SK-N-MC (cell line): ENCODE measurements at regions not wholly inside any gene's neighbourhood (a gene's known extent, or its start where the extent isn't known, plus 50 kb on each side); places are given as distances from the start of the nearest gene placed in this dataset.
A peak's percentile ranks its signal among the peaks of the same experiment; 100 is the strongest.

ENCODE experiments used
- DNase-seq: peaks from one replicate; pipeline ENCODE4 v3.0.0-alpha.2; 2011; ENCODE audit warnings: low read depth, low spot score
- H3K27ac ChIP-seq: fragments of 200-600 bp; sonication (generic); 2 replicates; pipeline ENCODE4 v1.5.1; 2016; ENCODE audit warnings: mixed run types
- H3K36me3 ChIP-seq: fragments of 200-600 bp; sonication (generic); 2 replicates; pipeline ENCODE4 v1.6.1; 2017; ENCODE audit warnings: antibody characterized with exemption, low read length, mixed read lengths; ENCODE audit not compliant: insufficient read depth
- H3K4me3 ChIP-seq: fragments of 200-600 bp; sonication (generic); 2 replicates; pipeline ENCODE4 v1.5.1; 2016
- H3K9ac ChIP-seq: fragments of 200-600 bp; sonication (generic); 2 replicates; pipeline ENCODE4 v1.8.0; 2017; ENCODE audit warnings: mixed run types, mixed read lengths; ENCODE audit not compliant: insufficient read length
- H3K9me3 ChIP-seq: fragments of 200-600 bp; sonication (generic); 2 replicates; pipeline ENCODE4 v1.6.1; 2017; ENCODE audit warnings: low read depth, mild to moderate bottlenecking, antibody characterized with exemption, low read length, moderate library complexity, mixed read lengths
- EZH2 ChIP-seq: fragments of 200-600 bp; sonication (generic); IDR thresholded peaks from one replicate; pipeline ENCODE4 v1.6.1; 2017; ENCODE audit warnings: antibody characterized with exemption
- FOXP2 ChIP-seq: optimal IDR thresholded peaks from 2 replicates; pipeline ENCODE3; 2011; ENCODE audit warnings: mild to moderate bottlenecking, moderate library complexity; ENCODE audit not compliant: insufficient read depth; ENCODE audit errors: extremely low read length, control extremely low read depth
- POLR2AphosphoS5 ChIP-seq: IDR thresholded peaks from 2 replicates; pipeline ENCODE4 v1.6.1; 2012; ENCODE audit warnings: mild to moderate bottlenecking, low read depth, low read length, borderline replicate concordance

GRCh38 chr2:145029081-145029480 lies 509.2 kb upstream of the ZEB2 start:
- H3K36me3 ChIP-seq: no peaks in the 10 kb centered on the region
- no peak overlapping the region for H3K4me3 ChIP-seq
- no peak for DNase-seq
- TF ChIP-seq FOXP2: no peak
- no peak for TF ChIP-seq POLR2AphosphoS5
- no peak for TF ChIP-seq EZH2
- H3K9me3 ChIP-seq: no peaks in the 10 kb centered on the region
- no peak overlapping the region for H3K27ac ChIP-seq
- no peak overlapping the region for H3K9ac ChIP-seq

- H3K9ac ChIP-seq: peak overlapping the region; percentile 35
- H3K4me3 ChIP-seq: no peak overlapping the region
- H3K9me3 ChIP-seq: no peaks in the 10 kb centered on the region
- no peaks in the 10 kb centered on the region for H3K36me3 ChIP-seq
- H3K27ac ChIP-seq: no peak overlapping the region
- TF ChIP-seq FOXP2 (no peak), EZH2 (no peak), POLR2AphosphoS5 (no peak)
- DNase-seq: no peak
These were observed 508.4 kb upstream of the ZEB2 start for GRCh38 chr2:145028101-145028920.

- no peak overlapping the region for H3K9ac ChIP-seq
- no peak for DNase-seq
- no peak overlapping the region for H3K4me3 ChIP-seq
- H3K36me3 ChIP-seq: no peaks in the 10 kb centered on the region
- no peaks in the 10 kb centered on the region for H3K9me3 ChIP-seq
- 0 out of 2 replicates have a peak overlapping the region, but pooled peaks have one; percentile 10 for H3K27ac ChIP-seq
- TF ChIP-seq EZH2 (no peak), FOXP2 (no peak), POLR2AphosphoS5 (no peak)
These were observed 506.8 kb upstream of the ZEB2 start for GRCh38 chr2:145026456-145027455.

GRCh38 chr2:145025382-145025781 lies 505.5 kb upstream of the ZEB2 start:
- Histone ChIP-seq H3K36me3 (no peaks in the 10 kb centered on the region), H3K9ac (no peak overlapping the region), H3K9me3 (no peaks in the 10 kb centered on the region), H3K27ac (no peak overlapping the region), H3K4me3 (no peak overlapping the region)
- no peak for TF ChIP-seq POLR2AphosphoS5
- no peak for TF ChIP-seq FOXP2
- TF ChIP-seq EZH2: no peak
- DNase-seq: no peak

- no peak overlapping the region for H3K4me3 ChIP-seq
- H3K9ac ChIP-seq: no peak overlapping the region
- TF ChIP-seq POLR2AphosphoS5 (no peak), FOXP2 (no peak), EZH2 (no peak)
- H3K27ac ChIP-seq: no peak overlapping the region
- H3K36me3 ChIP-seq: no peaks in the 10 kb centered on the region
- no peak for DNase-seq
- no peaks in the 10 kb centered on the region for H3K9me3 ChIP-seq
These were observed 503.5 kb upstream of the ZEB2 start for GRCh38 chr2:145023334-145023934.

GRCh38 chr2:145022666-145023333 lies 502.9 kb upstream of the ZEB2 start:
- no peak for DNase-seq
- no peak overlapping the region for H3K4me3 ChIP-seq
- H3K9me3 ChIP-seq: no peaks in the 10 kb centered on the region
- no peak for TF ChIP-seq EZH2
- TF ChIP-seq FOXP2: no peak
- no peak for TF ChIP-seq POLR2AphosphoS5
- H3K36me3 ChIP-seq: no peaks in the 10 kb centered on the region
- H3K9ac ChIP-seq: no peak overlapping the region
- no peak overlapping the region for H3K27ac ChIP-seq

GRCh38 chr2:145021962-145022665 lies 502.2 kb upstream of the ZEB2 start:
- no peak for DNase-seq
- H3K27ac ChIP-seq: no peak overlapping the region

More at GRCh38 chr2:145021962-145022665, 502.2 kb upstream of the ZEB2 start:
- Histone ChIP-seq H3K9ac (no peak overlapping the region), H3K4me3 (no peak overlapping the region), H3K36me3 (no peaks in the 10 kb centered on the region), H3K9me3 (no peaks in the 10 kb centered on the region)
- TF ChIP-seq EZH2: no peak
- no peak for TF ChIP-seq FOXP2
- no peak for TF ChIP-seq POLR2AphosphoS5
